GM12872 (cell line): ENCODE measurements at regions not wholly inside any gene's neighbourhood (a gene's known extent, or its start where the extent isn't known, plus 50 kb on each side); places are given as distances from the start of the nearest gene placed in this dataset.

ENCODE experiments used
- CTCF ChIP-seq: IDR thresholded peaks from 3 replicates; pipeline ENCODE4 v1.5.1; 2011; ENCODE audit warnings: low read depth, mild to moderate bottlenecking, low read length, moderate library complexity; ENCODE audit not compliant: insufficient read depth

GRCh38 chr2:111659361-111660333 is 224.3 kb downstream of the ANAPC1 start:
- no peak for TF ChIP-seq CTCF

- no peak for TF ChIP-seq CTCF
Observed at GRCh38 chr2:111660811-111661210, 223.2 kb downstream of the ANAPC1 start.

GRCh38 chr2:111661286-111661940 is 222.6 kb downstream of the ANAPC1 start:
- TF ChIP-seq CTCF: no peak

GRCh38 chr2:111662039-111662770 is 221.8 kb downstream of the ANAPC1 start:
- no peak for TF ChIP-seq CTCF

- TF ChIP-seq CTCF: no peak
Observed at GRCh38 chr2:111662771-111663470, 221.1 kb downstream of the ANAPC1 start.

GRCh38 chr2:111663471-111664274 is 220.3 kb downstream of the ANAPC1 start:
- no peak for TF ChIP-seq CTCF
